Transverse colon (tissue), 4 donors: ENCODE measurements at regions not wholly inside any gene's neighbourhood (a gene's known extent, or its start where the extent isn't known, plus 50 kb on each side); places are given as distances from the start of the nearest gene placed in this dataset.

ENCODE experiments used
- DNase-seq: peaks from one replicate; pipeline ENCODE4 v3.0.0-alpha.2; 2019
- H3K27ac ChIP-seq, 4 donors: fragments of 200-600 bp; sonication (generic); 2 replicates each; pipeline ENCODE4 v1.5.1; 2016 to 2018; ENCODE audit warnings: inconsistent platforms in 4 of 4
- H3K27me3 ChIP-seq: fragments of 200-600 bp; sonication (generic); 2 replicates; pipeline ENCODE4 v1.5.1; 2017; ENCODE audit warnings: inconsistent platforms
- H3K36me3 ChIP-seq, 4 donors: fragments of 200-600 bp; sonication (generic); 2 replicates each; pipeline ENCODE4 v1.5.1; 2017 to 2019; ENCODE audit warnings: inconsistent platforms in 4 of 4
- H3K4me1 ChIP-seq, 4 donors: fragments of 200-600 bp; sonication (generic); 2 replicates each; pipeline ENCODE4 v1.5.1; 2017 to 2020; ENCODE audit warnings: inconsistent platforms in 4 of 4
- H3K4me3 ChIP-seq, 4 donors: fragments of 200-600 bp; sonication (generic); 1 replicate in 1 of 4; 2 replicates in 3 of 4; pipeline versions ENCODE4 v1.5.1 to v1.6.1; 2017 to 2019; ENCODE audit warnings: inconsistent platforms in 4 of 4
- H3K9me3 ChIP-seq, 2 donors: fragments of 200-600 bp; sonication (generic); 2 replicates each; pipeline ENCODE4 v1.5.1; 2017 to 2019; ENCODE audit warnings: inconsistent platforms in 2 of 2
- EP300 ChIP-seq: sonication (generic); formaldehyde crosslinking; IDR thresholded peaks from one replicate; pipeline ENCODE4 v1.6.1; 2017; ENCODE audit warnings: antibody characterized with exemption, low read depth
- POLR2A ChIP-seq: fragments of 450-650 bp; IDR thresholded peaks from one replicate; pipeline ENCODE4 v1.6.1; 2016; ENCODE audit warnings: antibody characterized with exemption, mild to moderate bottlenecking, moderate library complexity
- POLR2AphosphoS5 ChIP-seq, 3 donors: sonication (generic); formaldehyde crosslinking; IDR thresholded peaks; one replicate each; pipeline ENCODE4 v1.6.1; 2016; ENCODE audit warnings: antibody characterized with exemption in 3 of 3
- WGBS, 2 donors: methylation state at CpG; one replicate each; pipeline ENCODE4 v1.1.5; 2018; ENCODE audit warnings: low coverage in 1 of 2; 5-methylcytosine and 5-hydroxymethylcytosine counted together
- in situ Hi-C, 4 donors: fragments of 200-750 bp; cut with MboI; loops; one replicate each; pipeline versions ENCODE4 v1.15.0 to v1.15.1; 2017; ENCODE audit warnings: low sequenced_read_pairs in 3 of 4, low pct_ligation_motif_present in 1 of 4, low pct_unique_long_range_greater_than_20kb in 1 of 4
- intact Hi-C: fragments of 100-400 bp; cut with DNase I; formaldehyde crosslinking; loops from one replicate; pipeline ENCODE4 v1.15.1; 2023; ENCODE audit warnings: low total_unique reads
- TF ChIP-seq, protein P1 (sequence below), 5 experiments: fragments of 200-600 bp in 3 of 5; fragments of 450-650 bp in 2 of 5; sonication (generic) in 3 of 5; IDR thresholded peaks; 1 replicate in 2 of 5; 2 replicates in 3 of 5; pipeline ENCODE4 v1.5.1; 2016 to 2017; ENCODE audit warnings: antibody characterized with exemption in 5 of 5, inconsistent platforms in 3 of 5, mild to moderate bottlenecking in 2 of 5, moderate library complexity in 1 of 5

GRCh38 chr16:79444572-79444971 is 156.0 kb downstream of the MAF start:
- TF ChIP-seq, protein P1, sequence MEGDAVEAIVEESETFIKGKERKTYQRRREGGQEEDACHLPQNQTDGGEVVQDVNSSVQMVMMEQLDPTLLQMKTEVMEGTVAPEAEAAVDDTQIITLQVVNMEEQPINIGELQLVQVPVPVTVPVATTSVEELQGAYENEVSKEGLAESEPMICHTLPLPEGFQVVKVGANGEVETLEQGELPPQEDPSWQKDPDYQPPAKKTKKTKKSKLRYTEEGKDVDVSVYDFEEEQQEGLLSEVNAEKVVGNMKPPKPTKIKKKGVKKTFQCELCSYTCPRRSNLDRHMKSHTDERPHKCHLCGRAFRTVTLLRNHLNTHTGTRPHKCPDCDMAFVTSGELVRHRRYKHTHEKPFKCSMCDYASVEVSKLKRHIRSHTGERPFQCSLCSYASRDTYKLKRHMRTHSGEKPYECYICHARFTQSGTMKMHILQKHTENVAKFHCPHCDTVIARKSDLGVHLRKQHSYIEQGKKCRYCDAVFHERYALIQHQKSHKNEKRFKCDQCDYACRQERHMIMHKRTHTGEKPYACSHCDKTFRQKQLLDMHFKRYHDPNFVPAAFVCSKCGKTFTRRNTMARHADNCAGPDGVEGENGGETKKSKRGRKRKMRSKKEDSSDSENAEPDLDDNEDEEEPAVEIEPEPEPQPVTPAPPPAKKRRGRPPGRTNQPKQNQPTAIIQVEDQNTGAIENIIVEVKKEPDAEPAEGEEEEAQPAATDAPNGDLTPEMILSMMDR (IDR thresholded peaks at IDR 0.05): no peak
- TF ChIP-seq POLR2A (no peak), EP300 (no peak), POLR2AphosphoS5 (IDR thresholded peaks at IDR 0.05) (no peak)
- 86 to 91% methylated on average over 4 to 7 of the region's 7 CpGs for WGBS, 2 donors
- no peak for DNase-seq
- no peak overlapping the region for H3K27ac ChIP-seq
- H3K4me1 ChIP-seq: no peaks in the 10 kb centered on the region
- no peaks in the 10 kb centered on the region for H3K27me3 ChIP-seq
- H3K36me3 ChIP-seq: no peaks in the 10 kb centered on the region
- in situ Hi-C loops: no loop called here
- intact Hi-C loops: no loop called here
- H3K4me3 ChIP-seq: no peak overlapping the region
- H3K9me3 ChIP-seq: no peaks in the 10 kb centered on the region

DNA sequence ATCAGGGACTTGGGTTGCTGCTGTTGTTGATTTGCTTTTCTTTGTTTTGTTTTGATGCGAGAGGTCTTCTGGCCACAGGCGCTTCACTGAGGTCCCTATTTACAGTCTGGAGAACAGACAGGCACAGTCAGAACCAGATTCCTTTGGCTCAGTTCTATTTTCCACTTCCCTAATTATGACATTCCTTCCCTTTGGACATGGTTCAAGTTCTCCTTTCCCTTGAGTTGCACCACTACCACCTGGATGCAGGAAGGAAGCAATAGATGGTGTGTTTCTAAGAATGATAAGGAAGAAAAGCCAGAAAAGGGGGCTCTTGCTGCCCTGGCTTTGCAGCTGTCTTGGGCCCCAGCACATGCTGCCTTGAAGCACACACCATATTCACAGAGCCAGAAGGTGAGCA is 160.6 kb downstream of the MAF start:
- Histone ChIP-seq H3K27ac (no peak overlapping the region), H3K36me3 (no peaks in the 10 kb centered on the region), H3K4me1 (no peaks in the 10 kb centered on the region), H3K27me3 (no peaks in the 10 kb centered on the region), H3K9me3 (no peaks in the 10 kb centered on the region), H3K4me3 (no peak overlapping the region)
- intact Hi-C loops (no loop called here), in situ Hi-C loops (no loop called here)
- DNase-seq: no peak
- no peak for TF ChIP-seq EP300
- 74 to 75% methylated on average over 2 of the region's 2 CpGs for WGBS, 2 donors

- WGBS, 2 donors: 40 to 77% methylated on average over 3 to 31 of the region's 31 CpGs
- Histone ChIP-seq H3K4me1 (no peaks in the 10 kb centered on the region), H3K4me3 (no peak overlapping the region), H3K36me3 (no peaks in the 10 kb centered on the region), H3K27ac (no peak overlapping the region), H3K9me3 (no peaks in the 10 kb centered on the region), H3K27me3 (no peaks in the 10 kb centered on the region)
- intact Hi-C loops (no loop called here), in situ Hi-C loops (no loop called here)
- no peak for DNase-seq
- TF ChIP-seq, protein P1 (IDR thresholded peaks at IDR 0.05): no peak
- TF ChIP-seq POLR2A: no peak
- no peak for TF ChIP-seq EP300
- no peak for TF ChIP-seq POLR2AphosphoS5 (IDR thresholded peaks at IDR 0.05)
These were observed 162.5 kb downstream of the MAF start for GRCh38 chr16:79437764-79438751.

DNA sequence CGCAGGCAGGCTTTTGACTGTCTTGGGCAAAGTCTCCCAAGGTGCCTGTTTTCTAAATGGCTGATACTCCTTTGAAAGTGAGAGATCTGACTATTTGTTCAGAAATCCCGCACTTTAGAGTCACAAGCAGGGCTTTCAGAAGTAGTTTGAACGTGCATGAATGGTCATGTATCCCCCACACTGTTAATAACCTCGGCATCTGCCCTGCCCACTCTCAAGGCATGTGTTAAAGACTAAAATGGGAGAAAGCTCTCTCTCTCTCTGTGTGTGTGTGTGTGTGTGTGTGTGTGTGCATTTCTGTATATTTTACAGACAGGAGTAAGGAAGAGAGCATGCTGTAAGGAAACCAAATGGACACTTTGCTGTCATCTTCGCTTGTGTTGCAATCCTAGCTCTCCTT is 163.7 kb downstream of the MAF start:
- no peak for DNase-seq
- intact Hi-C loops: no loop called here
- in situ Hi-C loops: no loop called here
- Histone ChIP-seq H3K4me3 (no peak overlapping the region), H3K27ac (no peak overlapping the region), H3K9me3 (no peaks in the 10 kb centered on the region), H3K27me3 (no peaks in the 10 kb centered on the region), H3K36me3 (no peaks in the 10 kb centered on the region), H3K4me1 (no peaks in the 10 kb centered on the region)
- TF ChIP-seq POLR2AphosphoS5 (IDR thresholded peaks at IDR 0.05): no peak
- 80 to 82% methylated on average over 2 to 5 of the region's 5 CpGs for WGBS, 2 donors

DNA sequence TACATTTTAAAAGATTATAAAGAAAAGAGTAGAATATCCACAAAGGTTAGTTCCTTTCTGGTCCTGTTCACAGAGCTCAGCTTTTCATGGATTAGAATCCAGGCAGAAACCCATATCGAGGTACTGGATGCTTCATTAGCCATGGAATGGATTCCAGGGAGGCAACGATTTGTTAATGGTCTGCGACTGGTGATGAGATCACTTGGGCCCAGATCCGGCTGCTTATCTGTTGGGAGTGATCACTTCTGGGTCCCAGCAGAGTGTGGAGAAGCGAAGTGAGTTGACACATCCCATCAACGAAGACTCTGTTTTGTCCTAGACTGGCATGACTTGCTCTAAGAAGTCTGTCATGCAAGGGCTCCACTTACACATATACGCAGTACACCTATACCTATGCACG is 165.8 kb downstream of the MAF start:
- WGBS, 2 donors: 82 to 93% methylated on average over 2 to 8 of the region's 8 CpGs
- DNase-seq: no peak
- H3K36me3 ChIP-seq: no peaks in the 10 kb centered on the region
- no peak for TF ChIP-seq POLR2A
- TF ChIP-seq, protein P1 (IDR thresholded peaks at IDR 0.05): no peak
- TF ChIP-seq EP300: no peak
- no peak for TF ChIP-seq POLR2AphosphoS5 (IDR thresholded peaks at IDR 0.05)
- no peaks in the 10 kb centered on the region for H3K9me3 ChIP-seq
- H3K4me1 ChIP-seq: peaks cover 6 to 12% (median 9%) of the 10 kb centered on the region in 4 donors
- no peak overlapping the region for H3K4me3 ChIP-seq
- intact Hi-C loops (no loop called here), in situ Hi-C loops (no loop called here)
- H3K27ac ChIP-seq: no peak overlapping the region
- H3K27me3 ChIP-seq: no peaks in the 10 kb centered on the region
